ENCODE measurements at regions not wholly inside any gene's neighbourhood (a gene's known extent, or its start where the extent isn't known, plus 50 kb on each side); places are given as distances from the start of the nearest gene placed in this dataset.

GRCh38 chr10:80739328-80739727 is 201.6 kb downstream of the SH2D4B start:
- TF ChIP-seq SIN3A (IDR thresholded peaks at IDR 0.05; ENCODE audit: borderline replicate concordance, insufficient read depth, low read length) (no peak), POLR2AphosphoS5 (IDR thresholded peaks at IDR 0.05; ENCODE audit: low read depth, low read length) (no peak), REST (IDR thresholded peaks at IDR 0.05; ENCODE audit: insufficient read depth in 1 of 2, low read depth in 2 of 2, low read length in 2 of 2) (no peak)

Data from PFSK-1 (cell line).